ENCODE measurements at regions not wholly inside any gene's neighbourhood (a gene's known extent, or its start where the extent isn't known, plus 50 kb on each side); places are given as distances from the start of the nearest gene placed in this dataset.

GRCh38 chr14:65972891-65973290 is 513.3 kb upstream of the CCDC196 start:
- DNase-seq (no peak), ATAC-seq (ENCODE audit: insufficient read depth, low read depth) (no peak)
- Histone ChIP-seq H3K4me2 (ENCODE audit: insufficient read depth, low read length) (no peak overlapping the region), H4K20me1 (ENCODE audit: insufficient read depth, low read length) (no peaks in the 10 kb centered on the region), H2AFZ (ENCODE audit: low read depth, low read length) (no peak overlapping the region), H3K9ac (ENCODE audit: low read depth, low read length) (no peak overlapping the region), H3K79me2 (ENCODE audit: insufficient read depth, low read length) (no peaks in the 10 kb centered on the region), H3K36me3 (ENCODE audit: insufficient read depth, low read length) (no peaks in the 10 kb centered on the region), H3K4me1 (ENCODE audit: insufficient read depth, low read length) (no peaks in the 10 kb centered on the region), H3K27me3 (ENCODE audit: insufficient read depth, low read length, poor library complexity) (no peaks in the 10 kb centered on the region), H3K9me3 (ENCODE audit: insufficient read depth, low read length, severe bottlenecking) (no peaks in the 10 kb centered on the region), H3K4me3 (ENCODE audit: low read depth in 1 of 2, low read length in 2 of 2) (no peak overlapping the region), H3K27ac (ENCODE audit: low read length) (no peak overlapping the region)
- TF ChIP-seq EZH2 (IDR thresholded peaks at IDR 0.05; ENCODE audit: borderline replicate concordance, low read depth, low read length, severe bottlenecking) (no peak), CTCF (IDR thresholded peaks at IDR 0.05; ENCODE audit: borderline replicate concordance, extremely low read depth, low read length, poor library complexity, severe bottlenecking) (no peak)

GRCh38 chr14:65975865-65976264 is 510.3 kb upstream of the CCDC196 start:
- Histone ChIP-seq H2AFZ (ENCODE audit: low read depth, low read length) (no peak overlapping the region), H3K9me3 (ENCODE audit: insufficient read depth, low read length, severe bottlenecking) (no peaks in the 10 kb centered on the region), H3K9ac (ENCODE audit: low read depth, low read length) (no peak overlapping the region), H4K20me1 (ENCODE audit: insufficient read depth, low read length) (no peaks in the 10 kb centered on the region), H3K36me3 (ENCODE audit: insufficient read depth, low read length) (no peaks in the 10 kb centered on the region), H3K4me2 (ENCODE audit: insufficient read depth, low read length) (no peak overlapping the region), H3K79me2 (ENCODE audit: insufficient read depth, low read length) (no peaks in the 10 kb centered on the region), H3K27ac (ENCODE audit: low read length) (no peak overlapping the region), H3K27me3 (ENCODE audit: insufficient read depth, low read length, poor library complexity) (no peaks in the 10 kb centered on the region), H3K4me1 (ENCODE audit: insufficient read depth, low read length) (no peaks in the 10 kb centered on the region), H3K4me3 (ENCODE audit: low read depth in 1 of 2, low read length in 2 of 2) (no peak overlapping the region)
- no peak for ATAC-seq (ENCODE audit: insufficient read depth, low read depth)
- no peak for TF ChIP-seq EZH2 (IDR thresholded peaks at IDR 0.05; ENCODE audit: borderline replicate concordance, low read depth, low read length, severe bottlenecking)
- TF ChIP-seq CTCF (IDR thresholded peaks at IDR 0.05; ENCODE audit: borderline replicate concordance, extremely low read depth, low read length, poor library complexity, severe bottlenecking) = no peak
- DNase-seq = no peak

GRCh38 chr14:65976761-65977404 is 509.3 kb upstream of the CCDC196 start:
- ATAC-seq (ENCODE audit: insufficient read depth, low read depth) = no peak

More at GRCh38 chr14:65976761-65977404, 509.3 kb upstream of the CCDC196 start:
- Histone ChIP-seq H4K20me1 (ENCODE audit: insufficient read depth, low read length) (no peaks in the 10 kb centered on the region), H3K9me3 (ENCODE audit: insufficient read depth, low read length, severe bottlenecking) (no peaks in the 10 kb centered on the region), H3K27ac (ENCODE audit: low read length) (no peak overlapping the region), H3K4me2 (ENCODE audit: insufficient read depth, low read length) (no peak overlapping the region), H2AFZ (ENCODE audit: low read depth, low read length) (no peak overlapping the region), H3K4me3 (ENCODE audit: low read depth in 1 of 2, low read length in 2 of 2) (no peak overlapping the region), H3K9ac (ENCODE audit: low read depth, low read length) (no peak overlapping the region), H3K79me2 (ENCODE audit: insufficient read depth, low read length) (no peaks in the 10 kb centered on the region), H3K36me3 (ENCODE audit: insufficient read depth, low read length) (no peaks in the 10 kb centered on the region), H3K27me3 (ENCODE audit: insufficient read depth, low read length, poor library complexity) (no peaks in the 10 kb centered on the region), H3K4me1 (ENCODE audit: insufficient read depth, low read length) (no peaks in the 10 kb centered on the region)
- no peak for TF ChIP-seq EZH2 (IDR thresholded peaks at IDR 0.05; ENCODE audit: borderline replicate concordance, low read depth, low read length, severe bottlenecking)
- TF ChIP-seq CTCF (IDR thresholded peaks at IDR 0.05; ENCODE audit: borderline replicate concordance, extremely low read depth, low read length, poor library complexity, severe bottlenecking) = no peak
- no peak for DNase-seq
